Gastrocnemius medialis (tissue), 4 donors: ENCODE measurements at regions not wholly inside any gene's neighbourhood (a gene's known extent, or its start where the extent isn't known, plus 50 kb on each side); places are given as distances from the start of the nearest gene placed in this dataset.

Experiments used
- ATAC-seq, 2 donors: fragments of 150-250 bp; one replicate each; pipeline ENCODE4 v1.9.1; 2016
- DNase-seq, 2 donors: peaks; one replicate each; pipeline ENCODE4 v3.0.0-alpha.2; 2019
- H3K27ac ChIP-seq, 4 donors: fragments of 200-600 bp; sonication (generic); 1 replicate in 1 of 4; 2 replicates in 3 of 4; pipeline ENCODE4 v1.5.1; 2016 to 2018; ENCODE audit warnings: mild to moderate bottlenecking in 2 of 4, moderate library complexity in 1 of 4
- H3K27me3 ChIP-seq, 3 donors: fragments of 200-600 bp; sonication (generic) in 2 of 3; 1 replicate in 1 of 3; 2 replicates in 2 of 3; pipeline versions ENCODE4 v1.5.1 to v1.6.0; 2016 to 2019; ENCODE audit warnings: mild to moderate bottlenecking in 1 of 3, moderate library complexity in 1 of 3
- H3K36me3 ChIP-seq, 2 donors: fragments of 200-600 bp; sonication (generic) in 1 of 2; one replicate each; pipeline ENCODE4 v1.5.1; 2017 to 2018
- H3K4me1 ChIP-seq, 2 donors: fragments of 200-600 bp; sonication (generic) in 1 of 2; one replicate each; pipeline ENCODE4 v1.5.1; 2016 to 2017; ENCODE audit warnings: mild to moderate bottlenecking in 2 of 2
- H3K4me3 ChIP-seq, 4 donors: fragments of 200-600 bp; sonication (generic) in 3 of 4; 1 replicate in 1 of 4; 2 replicates in 3 of 4; pipeline ENCODE4 v1.5.1; 2016 to 2019; ENCODE audit warnings: mild to moderate bottlenecking in 2 of 4
- H3K9me3 ChIP-seq, 3 donors: fragments of 200-600 bp; sonication (generic) in 2 of 3; 1 replicate in 1 of 3; 2 replicates in 2 of 3; pipeline ENCODE4 v1.5.1; 2016 to 2019
- POLR2A ChIP-seq, 2 donors: fragments of 450-650 bp; IDR thresholded peaks; one replicate each; pipeline ENCODE4 v1.6.1; 2017; ENCODE audit warnings: antibody characterized with exemption in 2 of 2, mild to moderate bottlenecking in 2 of 2, moderate library complexity in 2 of 2
- in situ Hi-C, 4 donors: fragments of 200-750 bp; cut with MboI; loops; one replicate each; pipeline versions ENCODE4 v1.15.0 to v1.8.0; 2017; ENCODE audit warnings: low sequenced_read_pairs in 4 of 4
- intact Hi-C: fragments of 100-400 bp; cut with DNase I; formaldehyde crosslinking; loops from one replicate; pipeline ENCODE4 v1.15.1; 2023; ENCODE audit warnings: low total_unique reads
- TF ChIP-seq, protein P1 (sequence below), 5 experiments: fragments of 450-650 bp in 3 of 5; fragments of 200-600 bp in 2 of 5; sonication (generic) in 2 of 5; IDR thresholded peaks in 4 of 5; conservative IDR thresholded peaks in 1 of 5; 1 replicate in 4 of 5; 2 replicates in 1 of 5; pipeline ENCODE4 v1.5.1; 2016 to 2019; ENCODE audit warnings: antibody characterized with exemption in 5 of 5, mild to moderate bottlenecking in 3 of 5, moderate library complexity in 3 of 5

DNA sequence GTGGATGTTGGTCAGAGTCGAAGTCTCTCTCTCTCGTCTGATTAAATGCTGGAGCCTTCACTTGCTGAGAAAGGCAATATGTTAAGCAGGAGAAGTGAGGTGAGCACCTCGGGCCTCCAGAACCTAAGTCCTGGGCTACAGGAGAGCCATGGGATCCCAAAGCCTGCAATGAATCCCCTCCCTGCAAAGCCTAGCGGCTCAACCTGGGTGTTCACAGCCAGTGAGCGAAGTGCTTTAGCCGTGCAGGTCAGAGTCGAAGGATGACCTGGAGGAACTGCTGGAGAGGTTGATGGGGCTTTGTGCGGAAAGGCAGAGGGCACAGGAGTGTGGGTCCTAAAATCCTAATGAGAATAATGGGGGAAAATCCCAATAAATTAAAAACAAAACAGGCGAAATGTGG, 267.8 kb downstream of the ENGASE start:
- in situ Hi-C loops: no loop called here
- no peaks in the 10 kb centered on the region for H3K36me3 ChIP-seq
- H3K27ac ChIP-seq: no peak overlapping the region
- ATAC-seq: no peak
- intact Hi-C loops: no loop called here
- no peaks in the 10 kb centered on the region for H3K4me1 ChIP-seq
- no peak overlapping the region for H3K4me3 ChIP-seq
- H3K27me3 ChIP-seq: peaks cover 10 to 40% (median 11%) of the 10 kb centered on the region in 3 donors
- TF ChIP-seq POLR2A (IDR thresholded peaks at IDR 0.05): no peak
- TF ChIP-seq, protein P1, sequence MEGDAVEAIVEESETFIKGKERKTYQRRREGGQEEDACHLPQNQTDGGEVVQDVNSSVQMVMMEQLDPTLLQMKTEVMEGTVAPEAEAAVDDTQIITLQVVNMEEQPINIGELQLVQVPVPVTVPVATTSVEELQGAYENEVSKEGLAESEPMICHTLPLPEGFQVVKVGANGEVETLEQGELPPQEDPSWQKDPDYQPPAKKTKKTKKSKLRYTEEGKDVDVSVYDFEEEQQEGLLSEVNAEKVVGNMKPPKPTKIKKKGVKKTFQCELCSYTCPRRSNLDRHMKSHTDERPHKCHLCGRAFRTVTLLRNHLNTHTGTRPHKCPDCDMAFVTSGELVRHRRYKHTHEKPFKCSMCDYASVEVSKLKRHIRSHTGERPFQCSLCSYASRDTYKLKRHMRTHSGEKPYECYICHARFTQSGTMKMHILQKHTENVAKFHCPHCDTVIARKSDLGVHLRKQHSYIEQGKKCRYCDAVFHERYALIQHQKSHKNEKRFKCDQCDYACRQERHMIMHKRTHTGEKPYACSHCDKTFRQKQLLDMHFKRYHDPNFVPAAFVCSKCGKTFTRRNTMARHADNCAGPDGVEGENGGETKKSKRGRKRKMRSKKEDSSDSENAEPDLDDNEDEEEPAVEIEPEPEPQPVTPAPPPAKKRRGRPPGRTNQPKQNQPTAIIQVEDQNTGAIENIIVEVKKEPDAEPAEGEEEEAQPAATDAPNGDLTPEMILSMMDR (IDR thresholded peaks at IDR 0.05 in 4 of 5, conservative IDR thresholded peaks at IDR 0.05 in 1 of 5): no peak
- no peaks in the 10 kb centered on the region for H3K9me3 ChIP-seq
- no peak for DNase-seq

DNA sequence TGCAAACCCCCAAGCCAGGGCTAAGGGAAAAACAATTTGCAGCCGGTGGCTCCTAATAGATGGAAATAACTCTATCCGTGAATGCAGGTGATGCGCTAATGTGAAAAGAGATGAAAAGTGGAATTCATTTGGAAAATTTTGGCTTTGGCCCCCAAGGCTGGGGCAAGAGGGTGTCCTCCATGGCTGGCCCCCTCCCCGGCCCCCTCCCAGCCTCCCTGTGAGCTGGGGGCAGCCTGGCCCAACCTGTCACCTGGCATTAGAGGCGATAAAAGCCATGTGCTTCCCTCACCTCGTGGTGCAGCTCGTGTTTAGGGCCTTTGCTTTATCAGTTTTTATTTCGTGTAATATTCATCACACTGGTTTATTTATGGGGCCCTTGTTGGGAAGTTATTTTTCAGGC, 267.2 kb downstream of the ENGASE start:
- H3K27me3 ChIP-seq: peaks cover 5 to 40% (median 10%) of the 10 kb centered on the region in 3 donors
- H3K27ac ChIP-seq: no peak overlapping the region
- H3K4me1 ChIP-seq: no peaks in the 10 kb centered on the region
- in situ Hi-C loops (no loop called here), intact Hi-C loops (no loop called here)
- H3K36me3 ChIP-seq: no peaks in the 10 kb centered on the region
- no peaks in the 10 kb centered on the region for H3K9me3 ChIP-seq
- TF ChIP-seq POLR2A (IDR thresholded peaks at IDR 0.05): no peak
- TF ChIP-seq, protein P1 (IDR thresholded peaks at IDR 0.05 in 4 of 5, conservative IDR thresholded peaks at IDR 0.05 in 1 of 5): no peak
- ATAC-seq (no peak), DNase-seq (no peak)
- H3K4me3 ChIP-seq: no peak overlapping the region

DNA sequence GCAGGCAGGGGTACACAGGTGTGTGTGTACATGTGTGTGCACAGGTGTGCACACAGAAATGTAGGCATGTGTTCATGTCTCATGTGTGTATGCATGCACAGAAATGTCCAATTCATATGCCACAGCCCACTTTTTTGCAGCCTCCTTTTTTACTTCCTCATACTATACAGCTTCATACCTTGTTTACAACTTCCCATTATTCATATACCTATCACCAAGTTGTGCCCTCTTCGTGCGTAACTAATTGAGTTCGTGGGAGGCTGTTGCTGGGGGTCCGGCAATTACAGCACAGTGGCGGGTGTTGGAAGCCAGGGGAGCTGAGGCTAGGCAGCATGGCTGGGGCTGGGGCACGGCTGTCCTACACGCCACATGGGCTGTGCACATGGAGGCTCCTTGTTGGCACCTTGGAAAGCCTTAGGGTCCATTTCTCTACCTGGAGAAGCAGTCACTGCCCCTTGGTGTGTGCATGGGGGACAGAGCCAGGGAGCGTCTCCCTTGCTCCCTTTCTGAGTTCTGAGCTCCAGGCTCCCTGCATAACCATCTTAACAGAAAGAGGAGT, 266.7 kb downstream of the ENGASE start:
- Histone ChIP-seq H3K4me1 (no peaks in the 10 kb centered on the region), H3K27ac (no peak overlapping the region), H3K9me3 (no peaks in the 10 kb centered on the region), H3K4me3 (no peak overlapping the region), H3K36me3 (no peaks in the 10 kb centered on the region), H3K27me3 (peaks cover 5 to 40% (median 10%) of the 10 kb centered on the region in 3 donors)
- DNase-seq (no peak), ATAC-seq (no peak)
- in situ Hi-C loops: no loop called here
- TF ChIP-seq, protein P1 (IDR thresholded peaks at IDR 0.05 in 4 of 5, conservative IDR thresholded peaks at IDR 0.05 in 1 of 5): no peak
- intact Hi-C loops: no loop called here

DNA sequence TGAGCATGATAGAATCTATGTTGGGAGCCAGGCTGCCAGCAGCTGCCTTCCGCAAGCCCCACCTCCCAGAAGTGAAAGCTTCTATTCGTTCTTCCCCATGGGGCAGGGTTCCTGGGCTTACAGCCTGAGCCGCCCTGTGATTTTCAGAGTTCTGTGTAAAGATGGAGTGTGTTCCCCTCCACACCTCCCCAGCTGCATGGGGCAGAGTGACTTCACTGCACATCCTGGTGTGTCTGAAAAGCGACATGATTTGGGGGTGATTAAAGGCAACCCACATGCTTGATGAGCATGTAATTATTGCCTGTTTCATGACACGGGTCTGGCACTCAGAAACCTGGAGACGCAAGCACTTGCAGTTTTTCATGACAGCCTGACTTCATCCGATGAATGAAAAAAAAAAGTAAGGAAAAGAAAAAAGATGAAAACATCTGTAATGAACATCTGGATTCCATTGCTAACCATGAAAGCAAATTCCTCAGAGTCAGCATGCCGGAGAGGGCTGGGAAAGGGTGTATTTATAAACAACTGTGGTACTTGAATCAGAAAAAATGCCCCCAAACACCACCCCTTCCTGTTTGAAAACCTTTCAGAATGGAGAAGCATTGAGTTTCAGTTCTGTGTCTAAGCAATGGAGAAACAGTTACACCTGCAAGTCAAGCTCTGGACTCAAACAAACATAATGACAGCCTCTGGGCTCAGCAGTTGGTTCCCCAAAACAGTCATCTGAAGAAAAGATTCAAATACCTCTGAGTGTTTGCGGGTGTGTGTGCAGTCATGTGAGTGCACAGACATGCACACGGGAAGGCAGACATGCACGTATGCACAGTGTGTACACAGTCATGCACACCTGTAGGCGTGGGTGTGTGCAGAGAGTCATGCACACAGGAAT, 266.0 kb downstream of the ENGASE start:
- no peak for ATAC-seq
- Histone ChIP-seq H3K9me3 (no peaks in the 10 kb centered on the region), H3K4me3 (no peak overlapping the region), H3K36me3 (no peaks in the 10 kb centered on the region), H3K27me3 (peaks cover 5 to 44% (median 10%) of the 10 kb centered on the region in 3 donors), H3K4me1 (no peaks in the 10 kb centered on the region), H3K27ac (no peak overlapping the region)
- intact Hi-C loops: no loop called here
- no peak for DNase-seq
- TF ChIP-seq, protein P1 (IDR thresholded peaks at IDR 0.05 in 4 of 5, conservative IDR thresholded peaks at IDR 0.05 in 1 of 5): no peak
- TF ChIP-seq POLR2A (IDR thresholded peaks at IDR 0.05): no peak
- in situ Hi-C loops: no loop called here
